OCI-LY1 (cell line): ENCODE measurements at regions not wholly inside any gene's neighbourhood (a gene's known extent, or its start where the extent isn't known, plus 50 kb on each side); places are given as distances from the start of the nearest gene placed in this dataset.

Experiments
- EZH2 ChIP-seq: fragments of 200-600 bp; sonication (generic), shearing (Covaris generic); IDR thresholded peaks from 2 replicates; pipeline ENCODE4 v1.8.0; 2017; ENCODE audit warnings: borderline replicate concordance, mixed run types, mild to moderate bottlenecking, antibody characterized with exemption, low read length, moderate library complexity, mixed read lengths
- TF ChIP-seq, protein P1 (sequence below): fragments of 200-600 bp; sonication (generic), shearing (Covaris generic); IDR thresholded peaks from 2 replicates; pipeline ENCODE4 v1.5.1; 2017; ENCODE audit warnings: mild to moderate bottlenecking, antibody characterized with exemption, low read length, moderate library complexity, mixed read lengths

DNA sequence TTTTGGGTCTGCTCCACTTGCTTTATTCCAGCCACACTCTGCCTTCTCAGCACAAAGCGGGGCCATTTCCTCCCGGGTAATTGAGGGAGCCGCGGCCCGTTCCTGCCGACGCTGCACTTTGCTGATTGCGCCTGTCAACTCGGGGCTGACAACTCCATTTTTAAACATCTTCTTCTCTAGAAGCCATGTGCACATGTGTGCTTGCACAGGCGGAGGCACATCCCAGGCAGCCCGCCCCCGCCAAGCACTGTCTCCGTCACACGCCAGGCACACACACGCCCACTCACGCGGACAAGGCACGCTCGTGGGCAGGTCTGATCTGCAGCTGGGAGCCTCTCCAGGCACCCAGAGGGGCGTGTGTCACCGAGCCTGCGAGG lies 63.2 kb downstream of the ENGASE start:
- TF ChIP-seq, protein P1, sequence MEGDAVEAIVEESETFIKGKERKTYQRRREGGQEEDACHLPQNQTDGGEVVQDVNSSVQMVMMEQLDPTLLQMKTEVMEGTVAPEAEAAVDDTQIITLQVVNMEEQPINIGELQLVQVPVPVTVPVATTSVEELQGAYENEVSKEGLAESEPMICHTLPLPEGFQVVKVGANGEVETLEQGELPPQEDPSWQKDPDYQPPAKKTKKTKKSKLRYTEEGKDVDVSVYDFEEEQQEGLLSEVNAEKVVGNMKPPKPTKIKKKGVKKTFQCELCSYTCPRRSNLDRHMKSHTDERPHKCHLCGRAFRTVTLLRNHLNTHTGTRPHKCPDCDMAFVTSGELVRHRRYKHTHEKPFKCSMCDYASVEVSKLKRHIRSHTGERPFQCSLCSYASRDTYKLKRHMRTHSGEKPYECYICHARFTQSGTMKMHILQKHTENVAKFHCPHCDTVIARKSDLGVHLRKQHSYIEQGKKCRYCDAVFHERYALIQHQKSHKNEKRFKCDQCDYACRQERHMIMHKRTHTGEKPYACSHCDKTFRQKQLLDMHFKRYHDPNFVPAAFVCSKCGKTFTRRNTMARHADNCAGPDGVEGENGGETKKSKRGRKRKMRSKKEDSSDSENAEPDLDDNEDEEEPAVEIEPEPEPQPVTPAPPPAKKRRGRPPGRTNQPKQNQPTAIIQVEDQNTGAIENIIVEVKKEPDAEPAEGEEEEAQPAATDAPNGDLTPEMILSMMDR: no peak
- TF ChIP-seq EZH2: no peak
